C1 segment of cervical spinal cord (tissue), 14 donors: ENCODE measurements at regions not wholly inside any gene's neighbourhood (a gene's known extent, or its start where the extent isn't known, plus 50 kb on each side); places are given as distances from the start of the nearest gene placed in this dataset.
"Not testable (repeated sequence)": the region's sequence is repeated elsewhere in the genome, so short reads cannot be mapped to it uniquely, and the experiment has no call there.

Experiments
- DNase-seq, 14 donors: peaks; one replicate each; lab custom pipeline; 2025; lab: John Stamatoyannopoulos, UW

- DNase-seq = no peak
These were observed 644.6 kb upstream of the TMPRSS15 start for GRCh38 chr21:19048098-19048672.

DNA sequence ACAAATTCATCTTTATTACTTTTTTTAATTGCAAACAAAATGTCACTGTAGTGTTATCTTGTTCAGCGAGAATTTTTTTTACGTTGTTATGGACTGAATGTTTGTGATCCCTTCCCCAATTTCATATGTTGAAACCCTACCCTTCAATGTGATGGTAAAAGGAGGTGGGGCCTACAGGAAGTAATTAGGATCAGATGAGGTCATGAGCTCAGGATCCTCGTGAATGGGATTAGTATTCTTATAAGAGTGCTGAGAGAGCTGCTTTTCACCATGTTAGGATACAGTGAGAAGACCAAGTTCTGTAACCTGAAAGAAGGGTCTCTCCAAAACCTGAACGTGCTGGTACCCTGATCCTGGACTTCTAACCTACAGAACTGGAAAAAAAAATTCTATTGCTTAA, 646.0 kb upstream of the TMPRSS15 start:
- no peak for DNase-seq

DNA sequence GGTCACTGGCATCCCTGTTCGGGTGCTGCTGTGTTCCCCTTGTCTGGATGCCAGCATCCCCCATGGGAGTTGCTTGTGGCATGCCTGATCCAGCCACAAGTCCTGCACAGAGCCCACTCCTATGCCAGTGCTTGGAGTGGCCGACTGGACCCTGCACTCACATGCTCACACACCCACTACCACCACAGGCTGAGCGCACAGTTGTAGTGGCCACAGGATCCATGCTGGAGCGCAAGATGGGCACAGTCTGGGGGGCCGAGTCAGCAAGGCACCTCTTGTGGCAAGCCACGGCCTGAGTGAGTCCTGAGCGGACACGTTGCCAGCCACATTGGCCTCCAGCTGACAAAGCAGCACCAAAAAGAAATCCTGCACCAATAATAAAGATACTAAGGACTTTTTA, 661.6 kb upstream of the TMPRSS15 start:
- DNase-seq = no peak

DNA sequence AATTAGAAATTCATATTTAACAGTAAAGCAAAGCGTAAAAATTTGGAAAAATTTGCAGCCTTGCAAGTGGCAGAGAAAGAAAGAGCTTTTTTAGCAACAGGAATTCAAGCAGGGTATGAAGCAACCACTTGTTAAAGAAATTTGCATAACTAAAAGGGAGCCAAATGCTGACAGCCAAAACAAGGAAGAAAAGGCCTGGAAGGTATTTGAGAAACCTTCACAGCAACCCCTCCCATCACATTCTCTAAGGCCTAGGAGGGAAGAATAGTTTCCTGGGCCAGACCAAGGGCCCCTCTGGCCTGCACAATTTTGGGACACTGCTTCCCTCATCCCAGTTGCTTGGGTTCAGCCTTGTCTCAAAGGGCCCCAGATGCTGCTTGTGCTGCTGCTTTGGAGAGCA, 672.4 kb upstream of the TMPRSS15 start:
- DNase-seq = no peak

- no peak for DNase-seq
These were observed 706.1 kb upstream of the TMPRSS15 start for GRCh38 chr21:19109694-19110093.

DNA sequence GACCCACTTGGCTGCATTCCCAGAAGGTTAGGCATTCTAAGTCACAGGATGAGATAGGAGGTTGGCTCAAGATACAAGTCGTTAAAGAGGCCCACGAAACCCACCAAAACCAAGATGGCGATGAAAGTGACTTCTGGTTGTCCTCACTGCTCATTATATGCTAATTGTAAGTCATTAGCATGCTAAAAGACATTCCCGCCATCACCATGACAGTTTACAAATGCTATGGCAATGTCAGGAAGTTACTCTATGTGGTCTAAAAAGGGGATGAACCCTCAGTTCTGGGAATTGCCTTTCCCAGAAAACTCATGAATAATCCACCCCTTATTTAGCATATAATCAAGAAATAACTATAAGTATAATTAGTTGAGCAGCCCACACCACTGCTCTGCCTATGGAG, 715.7 kb upstream of the TMPRSS15 start:
- not testable (repeated sequence) for DNase-seq

DNA sequence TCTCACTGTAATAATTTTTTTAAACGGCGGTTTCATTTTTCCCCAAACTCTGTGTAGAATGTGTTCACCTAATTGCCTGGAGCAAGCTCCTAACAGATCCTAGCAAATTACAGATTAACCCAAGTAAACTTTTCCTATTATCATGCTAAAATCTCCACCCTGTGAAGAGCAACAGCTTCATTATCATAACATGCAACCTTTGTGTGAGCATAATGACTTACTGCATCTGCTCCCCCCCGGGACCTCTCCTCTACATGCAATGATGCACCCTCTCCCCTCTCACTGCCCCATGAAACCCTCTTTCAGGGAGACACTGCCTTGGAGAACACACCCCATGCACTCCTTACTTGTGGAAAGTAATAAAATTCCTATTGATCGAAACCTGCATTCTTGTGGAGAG, 717.0 kb upstream of the TMPRSS15 start:
- no peak for DNase-seq

- DNase-seq = peak in 1 of 14 donors; percentile 10
These were observed 718.8 kb upstream of the TMPRSS15 start for GRCh38 chr21:19122356-19122755.

DNA sequence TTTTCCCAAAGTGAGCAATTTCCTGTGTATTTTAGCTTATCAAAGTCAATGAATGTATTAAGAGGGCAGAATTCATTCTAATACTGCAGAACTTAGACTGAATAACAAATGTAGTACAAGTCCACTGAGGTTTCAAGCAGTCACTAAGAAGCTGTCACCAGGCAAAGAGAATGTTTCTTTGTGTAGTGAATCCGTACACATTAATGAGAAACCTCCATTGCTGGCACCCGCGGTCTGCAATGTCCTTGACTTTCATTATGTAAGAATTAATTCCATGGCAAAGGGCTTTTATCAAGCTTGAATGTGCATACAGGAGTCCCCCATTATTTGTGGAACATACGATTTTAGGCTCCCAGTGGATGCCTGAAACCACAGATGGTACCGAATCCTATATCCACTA, 719.5 kb upstream of the TMPRSS15 start:
- DNase-seq = peak in 1 of 14 donors; percentile 6

DNA sequence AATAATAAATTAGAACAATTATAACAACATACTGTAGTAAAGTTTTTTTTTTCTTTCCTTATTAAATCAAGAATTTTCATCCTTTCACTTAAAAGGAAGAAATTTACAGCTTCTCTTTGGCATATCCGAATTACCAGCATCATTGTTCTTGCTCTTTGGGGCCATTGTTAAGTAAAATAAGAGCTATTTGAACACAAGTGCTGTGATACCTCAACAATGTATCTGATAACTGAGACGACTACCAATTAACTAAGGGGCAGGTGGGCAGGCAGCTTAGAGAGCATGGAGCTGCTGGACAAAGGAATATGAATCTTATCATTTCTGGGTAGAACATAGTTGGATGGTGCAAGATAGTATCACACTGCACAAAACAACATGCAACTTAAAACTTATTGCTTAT, 719.9 kb upstream of the TMPRSS15 start:
- DNase-seq = no peak

GRCh38 chr21:19124691-19125090, 721.1 kb upstream of the TMPRSS15 start:
- DNase-seq = no peak

DNA sequence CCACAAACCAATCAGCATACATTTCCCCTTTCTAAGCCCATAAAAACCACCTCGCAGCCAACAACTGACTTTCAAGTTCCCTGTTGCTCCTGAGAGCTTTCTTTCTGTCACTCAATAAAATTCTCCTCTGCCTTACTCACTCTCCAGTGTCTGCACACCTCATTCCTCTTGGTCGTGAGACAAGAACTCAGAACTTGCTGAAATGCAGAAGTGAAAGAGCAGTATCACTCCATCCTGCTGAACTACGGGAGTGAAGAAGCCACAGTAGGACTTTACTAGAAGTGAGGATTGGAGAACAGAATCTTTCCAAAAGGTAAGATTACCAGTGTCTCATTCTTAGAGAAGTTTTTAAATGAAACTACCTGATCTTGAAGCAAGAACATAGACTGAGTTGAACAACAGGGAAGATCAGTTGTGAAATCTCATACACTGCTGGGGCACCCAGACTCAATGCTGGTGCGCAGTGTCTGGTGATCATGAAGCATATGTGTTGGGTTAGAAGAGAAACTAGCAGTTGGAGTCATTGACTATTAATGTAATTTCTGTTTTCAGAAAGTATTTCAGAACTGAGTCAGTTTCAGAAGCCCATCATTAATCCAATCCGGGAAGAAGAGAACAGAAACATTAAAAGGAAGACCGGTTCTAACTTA, 726.9 kb upstream of the TMPRSS15 start:
- DNase-seq = no peak

DNA sequence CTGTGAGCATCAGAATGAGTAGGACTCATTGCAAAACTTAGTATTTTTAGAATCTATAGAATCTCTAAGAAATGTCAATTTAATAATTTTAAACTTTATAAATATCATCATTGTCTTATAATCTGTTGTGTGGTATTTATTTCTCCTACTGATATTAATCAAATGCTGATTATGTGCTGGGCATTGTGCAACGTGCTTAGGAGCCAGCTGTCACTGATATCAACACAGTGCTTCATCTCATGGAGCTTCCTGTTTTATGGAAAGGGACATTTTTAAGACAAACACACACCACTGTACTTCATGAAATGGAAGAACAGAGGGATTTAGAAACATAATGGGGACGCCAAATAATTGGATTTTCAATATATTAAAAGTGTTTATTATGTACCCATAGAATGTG, 737.9 kb upstream of the TMPRSS15 start:
- no peak for DNase-seq

- DNase-seq = no peak
These were observed 742.2 kb upstream of the TMPRSS15 start for GRCh38 chr21:19145682-19146293.

DNA sequence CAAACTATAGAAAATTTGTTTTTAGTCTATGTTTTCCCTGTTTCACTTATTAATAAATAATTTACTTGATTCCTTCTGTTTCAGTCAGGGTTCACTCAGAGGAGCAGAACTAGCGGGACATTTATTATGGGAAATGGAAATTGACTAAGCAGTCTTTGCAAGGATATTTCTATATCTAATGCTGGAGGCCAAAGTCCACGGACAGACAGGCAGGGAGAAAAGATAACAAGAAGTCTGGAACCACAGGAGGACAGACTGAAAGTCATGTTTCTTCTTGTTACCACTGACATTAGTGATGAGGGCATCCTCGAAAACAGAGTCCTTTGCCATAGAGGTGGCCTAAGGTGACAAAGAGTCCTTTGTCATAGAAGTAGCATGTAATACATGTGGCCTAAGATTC, 744.5 kb upstream of the TMPRSS15 start:
- DNase-seq = no peak

DNA sequence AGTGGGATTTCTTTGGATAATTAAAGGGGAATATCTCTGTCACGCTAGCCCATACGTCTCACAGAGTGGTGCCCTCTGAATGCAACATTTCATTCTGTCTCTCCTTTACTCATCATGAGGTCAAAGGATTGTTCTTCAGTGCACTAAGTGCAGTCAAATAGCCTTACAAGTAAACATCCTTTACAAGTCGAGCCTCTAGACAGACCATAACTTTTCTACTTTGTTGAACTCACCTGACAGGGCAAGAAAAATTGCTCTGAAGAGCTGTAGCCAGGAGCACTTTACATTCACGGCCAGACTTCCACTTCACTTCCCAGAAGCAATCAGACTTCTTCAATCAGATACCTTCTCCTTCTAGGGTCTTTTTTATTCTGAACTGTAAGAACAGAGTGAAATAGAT, 768.0 kb upstream of the TMPRSS15 start:
- DNase-seq = no peak

GRCh38 chr21:19181604-19182140, 778.1 kb upstream of the TMPRSS15 start:
- DNase-seq = no peak

DNA sequence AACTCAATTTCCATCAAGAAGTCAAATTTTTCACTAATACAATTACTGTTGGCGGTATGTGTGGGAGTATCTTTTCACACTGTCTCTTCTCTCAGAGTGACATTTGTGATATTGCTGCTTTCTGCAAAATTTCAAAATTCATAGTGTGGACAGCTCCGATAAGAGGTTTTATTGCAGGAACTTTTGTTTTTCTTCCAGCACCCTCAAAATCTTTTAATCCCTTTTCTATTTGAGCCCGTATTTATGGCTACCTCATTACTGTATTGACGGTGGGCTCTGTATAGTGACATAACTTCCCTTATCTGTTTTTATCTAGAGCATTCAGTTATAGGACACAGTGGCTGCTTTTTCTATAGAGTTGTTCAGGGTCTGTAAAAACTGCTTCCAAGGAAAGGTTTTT, 794.4 kb upstream of the TMPRSS15 start:
- DNase-seq = no peak

DNA sequence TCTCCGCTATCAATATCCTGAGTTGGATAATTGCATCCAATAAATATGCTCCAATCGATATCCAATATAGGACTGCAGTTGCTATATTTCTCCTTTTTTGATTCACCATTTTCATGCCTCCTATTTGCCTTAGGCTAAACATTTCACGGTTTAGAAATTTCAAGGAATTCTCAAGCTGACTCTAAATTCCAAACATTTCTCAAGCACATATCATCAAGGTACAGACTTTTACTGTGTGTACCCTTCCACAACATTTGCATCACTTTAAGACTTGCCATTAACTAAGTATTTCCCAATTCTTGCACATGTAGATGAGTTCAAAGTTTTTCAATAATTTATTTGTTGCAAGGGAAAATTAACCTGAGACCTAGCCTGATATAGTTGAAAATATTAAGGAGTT, 795.2 kb upstream of the TMPRSS15 start:
- DNase-seq = no peak

DNA sequence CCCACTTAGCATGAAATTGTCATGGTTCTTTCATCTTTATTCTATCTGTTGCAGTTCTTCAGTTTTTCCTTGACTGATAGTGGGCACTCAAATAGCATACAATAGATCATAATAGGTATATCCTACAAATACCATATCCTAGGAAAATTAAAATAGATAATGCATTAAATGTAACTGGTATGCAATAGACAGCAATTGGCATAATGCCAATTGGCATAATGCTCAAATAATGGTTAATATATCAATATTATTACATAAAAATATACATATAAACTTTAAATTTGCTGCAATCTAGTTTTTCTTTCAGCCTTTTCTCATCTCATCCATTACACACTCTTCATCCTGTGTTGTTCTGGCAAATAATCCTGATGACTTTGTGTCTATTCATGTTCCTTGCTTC, 814.6 kb upstream of the TMPRSS15 start:
- no peak for DNase-seq

DNA sequence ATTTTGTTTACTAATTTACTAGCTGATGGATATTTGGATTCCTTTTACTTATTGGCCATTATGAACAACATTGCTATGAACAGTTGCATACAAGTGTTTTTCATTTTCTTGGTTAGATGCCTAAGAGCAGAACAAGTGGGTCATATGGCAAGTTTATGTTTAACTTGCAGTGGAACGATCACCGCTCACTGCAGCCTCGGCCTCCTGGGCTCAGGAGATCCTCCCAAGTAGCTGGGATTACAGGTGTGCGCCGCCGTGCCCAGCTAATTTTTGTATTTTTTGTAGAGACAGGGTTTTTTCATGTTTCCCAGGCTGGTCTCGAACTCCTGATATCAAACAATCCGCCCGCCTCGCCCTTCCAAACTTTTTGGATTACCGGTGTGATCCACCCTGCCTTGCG, 820.5 kb upstream of the TMPRSS15 start:
- DNase-seq = no peak

DNA sequence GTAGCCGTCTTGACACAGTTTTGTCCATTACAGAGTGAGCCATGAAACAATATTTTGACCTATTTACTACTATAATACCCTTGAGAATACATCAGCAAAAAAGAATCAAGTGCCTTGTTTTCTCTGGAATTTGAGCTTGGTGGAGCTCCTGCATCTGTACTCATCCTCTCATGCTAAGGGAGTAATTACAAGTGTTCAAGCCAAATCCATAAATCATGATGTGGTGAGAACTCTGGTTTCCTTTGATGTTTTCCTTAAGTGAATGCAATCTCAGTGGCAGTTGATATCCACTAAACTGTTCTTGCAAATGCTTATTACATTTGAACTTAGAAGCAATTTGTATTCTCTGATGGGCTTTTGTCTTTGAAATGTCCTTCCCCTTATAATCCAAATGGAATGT, 824.6 kb upstream of the TMPRSS15 start:
- DNase-seq = no peak

GRCh38 chr21:19233841-19234240, 830.3 kb upstream of the TMPRSS15 start:
- DNase-seq = not testable (repeated sequence)
